Calu3 (cell line): ENCODE measurements at regions not wholly inside any gene's neighbourhood (a gene's known extent, or its start where the extent isn't known, plus 50 kb on each side); places are given as distances from the start of the nearest gene placed in this dataset.

ENCODE experiments used
- BruUV-seq: library from RNA; stranded (reverse); fragments of 400-500 nt; replicated peaks from 2 replicates; lab custom pipeline; 2021; lab: Mats Ljungman, UMichigan
- CTCF ChIA-PET: fragments of 300-600 bp; sonication (Branson Sonifier 250); formaldehyde crosslinking; loops from one replicate; lab custom pipeline; 2022; ENCODE audit warnings: antibody characterized with exemption; lab: Charles Lee
- DNase-seq: peaks from one replicate; pipeline ENCODE4 v3.0.0; 2022
- H3K27ac Mint-ChIP-seq: one replicate; pipeline ENCODE4 v1.8.0; 2022; ENCODE audit warnings: mixed read lengths; ENCODE audit not compliant: unreplicated experiment
- H3K27me3 Mint-ChIP-seq: one replicate; pipeline ENCODE4 v1.8.0; 2022; ENCODE audit warnings: mixed read lengths; ENCODE audit not compliant: unreplicated experiment
- H3K36me3 Mint-ChIP-seq: one replicate; pipeline ENCODE4 v1.8.0; 2022; ENCODE audit warnings: mild to moderate bottlenecking, moderate library complexity, mixed read lengths; ENCODE audit not compliant: insufficient read depth, unreplicated experiment
- H3K4me1 Mint-ChIP-seq: one replicate; pipeline ENCODE4 v1.8.0; 2022; ENCODE audit warnings: mild to moderate bottlenecking, low read depth, mixed read lengths; ENCODE audit not compliant: unreplicated experiment
- H3K4me3 Mint-ChIP-seq: one replicate; pipeline ENCODE4 v1.8.0; 2022; ENCODE audit warnings: mild to moderate bottlenecking, low read depth, moderate library complexity, mixed read lengths; ENCODE audit not compliant: unreplicated experiment
- H3K9me3 Mint-ChIP-seq: one replicate; pipeline ENCODE4 v1.8.0; 2022; ENCODE audit warnings: low read depth, mixed read lengths; ENCODE audit not compliant: unreplicated experiment
- CTCF ChIP-seq: fragments of 200-600 bp; IDR thresholded peaks from one replicate; pipeline ENCODE4 v1.8.0; 2022; ENCODE audit warnings: antibody characterized with exemption; ENCODE audit not compliant: unreplicated experiment
- intact Hi-C: fragments of 100-400 bp; cut with micrococcal nuclease; formaldehyde crosslinking; loops from one replicate; pipeline ENCODE4 v1.10.0; 2022; ENCODE audit not compliant: unreplicated experiment

GRCh38 chr12:114293073-114293472, 112.9 kb downstream of the TBX5 start:
- intact Hi-C loops = no loop called here
- BruUV-seq = no TSS peak
- H3K4me3 Mint-ChIP-seq = no peak overlapping the region
- DNase-seq = no peak
- CTCF ChIA-PET = interaction anchor here (0.6 kb wide), 1 partner anchor 90 kb away, joined by 7 read pairs; no protein-coding TSS in a partner anchor
- H3K4me1 Mint-ChIP-seq = no peaks in the 10 kb centered on the region
- no peak overlapping the region for H3K27ac Mint-ChIP-seq
- TF ChIP-seq CTCF = no peak
- H3K9me3 Mint-ChIP-seq = peaks cover 3% of the 10 kb centered on the region
- no peaks in the 10 kb centered on the region for H3K36me3 Mint-ChIP-seq
- H3K27me3 Mint-ChIP-seq = no peaks in the 10 kb centered on the region

DNA sequence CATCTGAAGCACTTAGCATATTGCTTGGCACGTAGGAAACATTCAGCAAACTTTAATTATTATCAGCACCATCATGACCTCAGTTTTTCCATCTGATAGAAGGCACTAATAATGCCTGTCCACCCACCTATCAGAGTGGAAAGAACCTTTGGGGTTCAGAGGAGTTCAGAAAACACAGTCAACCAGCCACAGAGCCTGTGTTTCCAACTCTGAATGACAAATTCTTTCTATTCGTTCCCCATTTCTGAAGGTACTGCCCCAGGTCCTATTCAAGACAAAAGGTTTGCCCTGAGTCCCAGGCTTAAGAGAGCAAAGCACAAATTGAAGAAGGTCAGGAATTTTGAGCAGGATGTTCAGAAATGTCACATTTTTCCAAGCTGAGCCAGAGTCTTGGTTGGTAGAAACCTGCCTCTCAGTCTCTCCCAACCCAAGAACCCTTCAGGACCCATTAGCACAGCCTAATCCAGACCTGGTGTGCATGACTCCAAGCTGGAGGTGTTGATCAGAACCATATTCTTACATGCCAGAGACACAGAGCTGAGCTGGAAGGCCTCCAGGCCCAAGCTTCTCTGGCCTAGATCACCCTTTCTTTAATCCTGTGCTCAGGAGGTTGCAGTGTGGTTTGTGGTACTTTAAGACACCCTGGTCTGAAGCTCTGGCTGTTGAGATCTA, 114.4 kb downstream of the TBX5 start:
- no peak for TF ChIP-seq CTCF
- H3K36me3 Mint-ChIP-seq = no peaks in the 10 kb centered on the region
- BruUV-seq = no TSS peak
- no peaks in the 10 kb centered on the region for H3K27me3 Mint-ChIP-seq
- H3K9me3 Mint-ChIP-seq = peaks cover 3% of the 10 kb centered on the region
- CTCF ChIA-PET = no interaction called here
- H3K4me1 Mint-ChIP-seq = no peaks in the 10 kb centered on the region
- intact Hi-C loops = no loop called here
- no peak for DNase-seq
- no peak overlapping the region for H3K27ac Mint-ChIP-seq
- no peak overlapping the region for H3K4me3 Mint-ChIP-seq

GRCh38 chr12:114287821-114288525, 118.0 kb downstream of the TBX5 start:
- Mint-ChIP-seq H3K27ac (no peak overlapping the region), H3K36me3 (no peaks in the 10 kb centered on the region), H3K4me1 (no peaks in the 10 kb centered on the region), H3K27me3 (no peaks in the 10 kb centered on the region), H3K9me3 (peaks cover 3% of the 10 kb centered on the region), H3K4me3 (no peak overlapping the region)
- CTCF ChIA-PET = no interaction called here
- no peak for TF ChIP-seq CTCF
- no TSS peak for BruUV-seq
- DNase-seq = no peak
- intact Hi-C loops = no loop called here

DNA sequence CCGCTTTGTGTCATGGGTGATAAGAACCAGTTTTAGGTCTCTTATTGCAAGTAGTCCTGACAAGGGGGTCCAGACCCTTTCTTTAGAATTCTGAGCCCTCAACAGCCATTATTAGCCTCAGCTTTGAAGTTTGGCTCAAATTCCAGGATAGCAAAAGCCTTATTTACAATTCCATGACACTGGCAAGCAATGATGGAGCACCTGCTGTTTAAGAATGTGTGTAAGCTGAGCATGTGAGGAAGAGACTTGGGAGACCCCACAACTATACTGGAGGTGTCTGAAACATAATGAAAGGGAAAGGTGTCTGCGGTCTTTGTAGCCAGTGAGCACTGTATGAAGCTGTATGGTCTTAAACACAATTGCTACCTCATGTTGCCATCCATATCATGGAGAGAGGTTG, 119.8 kb downstream of the TBX5 start:
- Mint-ChIP-seq H3K36me3 (no peaks in the 10 kb centered on the region), H3K9me3 (peaks cover 4% of the 10 kb centered on the region), H3K27ac (no peak overlapping the region), H3K27me3 (no peaks in the 10 kb centered on the region), H3K4me1 (no peaks in the 10 kb centered on the region), H3K4me3 (no peak overlapping the region)
- CTCF ChIA-PET = no interaction called here
- no peak for TF ChIP-seq CTCF
- intact Hi-C loops = no loop called here
- DNase-seq = no peak
- no TSS peak for BruUV-seq
